Vagina (tissue), 2 donors: ENCODE measurements at regions not wholly inside any gene's neighbourhood (a gene's known extent, or its start where the extent isn't known, plus 50 kb on each side); places are given as distances from the start of the nearest gene placed in this dataset.

Experiments
- POLR2A ChIP-seq, 2 donors: fragments of 450-650 bp; IDR thresholded peaks; one replicate each; pipeline ENCODE4 v1.6.1; 2017; ENCODE audit warnings: antibody characterized with exemption in 2 of 2, mild to moderate bottlenecking in 2 of 2, moderate library complexity in 2 of 2
- TF ChIP-seq, protein P1 (sequence below), 3 experiments: fragments of 450-650 bp in 2 of 3; fragments of 200-600 bp in 1 of 3; sonication (generic) in 1 of 3; IDR thresholded peaks; one replicate each; pipeline ENCODE4 v1.5.1; 2017 to 2019; ENCODE audit warnings: antibody characterized with exemption in 3 of 3, mild to moderate bottlenecking in 2 of 3, moderate library complexity in 2 of 3

DNA sequence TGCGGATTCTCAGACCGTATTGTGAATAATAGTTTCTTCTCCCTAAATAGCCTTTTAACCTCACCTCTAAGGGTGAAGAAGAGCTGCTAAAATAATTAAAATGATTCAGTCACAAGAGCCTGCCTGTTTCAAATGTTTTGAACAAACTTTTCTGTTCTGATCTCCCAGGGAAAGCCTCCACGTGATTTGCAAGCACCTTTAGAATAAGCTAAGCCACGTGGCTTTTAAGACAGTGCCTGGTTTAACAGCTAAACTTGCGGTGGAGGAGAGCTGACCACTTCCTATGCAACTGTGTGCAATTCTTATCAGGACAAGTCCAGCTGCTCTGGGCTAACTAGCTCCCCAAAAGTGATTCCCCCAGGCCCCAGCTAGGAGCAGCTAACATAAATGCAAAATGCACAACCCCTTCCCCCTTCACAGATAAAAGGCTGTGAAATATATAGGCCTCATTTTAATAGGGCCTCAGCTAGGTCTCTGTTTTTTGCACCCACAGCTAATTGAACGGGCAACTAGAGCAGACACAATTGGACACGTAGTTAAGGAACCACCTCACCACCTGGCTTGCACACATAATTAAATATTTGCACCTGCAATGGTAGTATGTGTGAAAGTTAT is 401.2 kb upstream of the NR2F2 start:
- TF ChIP-seq, protein P1, sequence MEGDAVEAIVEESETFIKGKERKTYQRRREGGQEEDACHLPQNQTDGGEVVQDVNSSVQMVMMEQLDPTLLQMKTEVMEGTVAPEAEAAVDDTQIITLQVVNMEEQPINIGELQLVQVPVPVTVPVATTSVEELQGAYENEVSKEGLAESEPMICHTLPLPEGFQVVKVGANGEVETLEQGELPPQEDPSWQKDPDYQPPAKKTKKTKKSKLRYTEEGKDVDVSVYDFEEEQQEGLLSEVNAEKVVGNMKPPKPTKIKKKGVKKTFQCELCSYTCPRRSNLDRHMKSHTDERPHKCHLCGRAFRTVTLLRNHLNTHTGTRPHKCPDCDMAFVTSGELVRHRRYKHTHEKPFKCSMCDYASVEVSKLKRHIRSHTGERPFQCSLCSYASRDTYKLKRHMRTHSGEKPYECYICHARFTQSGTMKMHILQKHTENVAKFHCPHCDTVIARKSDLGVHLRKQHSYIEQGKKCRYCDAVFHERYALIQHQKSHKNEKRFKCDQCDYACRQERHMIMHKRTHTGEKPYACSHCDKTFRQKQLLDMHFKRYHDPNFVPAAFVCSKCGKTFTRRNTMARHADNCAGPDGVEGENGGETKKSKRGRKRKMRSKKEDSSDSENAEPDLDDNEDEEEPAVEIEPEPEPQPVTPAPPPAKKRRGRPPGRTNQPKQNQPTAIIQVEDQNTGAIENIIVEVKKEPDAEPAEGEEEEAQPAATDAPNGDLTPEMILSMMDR (IDR thresholded peaks at IDR 0.05) = no peak
- TF ChIP-seq POLR2A (IDR thresholded peaks at IDR 0.05) = no peak
